Natural killer cell (primary cell): ENCODE measurements at regions not wholly inside any gene's neighbourhood (a gene's known extent, or its start where the extent isn't known, plus 50 kb on each side); places are given as distances from the start of the nearest gene placed in this dataset.

Experiments
- ATAC-seq, 3 donors: fragments of 150-1000 bp in 2 of 3; fragments of 200-7000 bp in 1 of 3; cut with Tn5 transposase; 1 replicate in 1 of 3; 2 replicates in 2 of 3; pipeline ENCODE4 v1.10.0; 2021; ENCODE audit warnings: mild to moderate bottlenecking in 2 of 3, moderate library complexity in 2 of 3
- DNase-seq, 2 donors: peaks; one replicate each; pipeline versions ENCODE4 v3.0.0 to v3.0.0-alpha.2; 2013 to 2021; ENCODE audit warnings: mixed read lengths in 1 of 2
- H3K27ac ChIP-seq: one replicate; pipeline ENCODE4 v1.5.1; 2013; ENCODE audit warnings: mild to moderate bottlenecking, low read length
- H3K27me3 ChIP-seq: one replicate; pipeline ENCODE4 v1.6.1; 2013; ENCODE audit warnings: low read length; ENCODE audit not compliant: control insufficient read depth, insufficient read depth
- H3K36me3 ChIP-seq: one replicate; pipeline ENCODE4 v1.6.1; 2013; ENCODE audit warnings: low read length; ENCODE audit not compliant: control insufficient read depth, insufficient read depth
- H3K4me1 ChIP-seq: one replicate; pipeline ENCODE4 v1.6.1; 2013; ENCODE audit warnings: low read length; ENCODE audit not compliant: control insufficient read depth, insufficient read depth
- H3K4me3 ChIP-seq: one replicate; pipeline ENCODE4 v1.5.1; 2013; ENCODE audit warnings: low read length
- H3K9me3 ChIP-seq: one replicate; pipeline ENCODE4 v1.6.1; 2013; ENCODE audit warnings: low read length; ENCODE audit not compliant: control insufficient read depth, insufficient read depth
- H3K27ac Mint-ChIP-seq, 2 donors: one replicate each; pipeline ENCODE4 v1.8.0; 2022; ENCODE audit warnings: mild to moderate bottlenecking in 2 of 2, mixed read lengths in 2 of 2, moderate library complexity in 1 of 2
- H3K27me3 Mint-ChIP-seq, 2 donors: one replicate each; pipeline ENCODE4 v1.8.0; 2022; ENCODE audit warnings: low read depth in 2 of 2, mixed read lengths in 2 of 2
- H3K36me3 Mint-ChIP-seq: one replicate; pipeline ENCODE4 v1.8.0; 2022; ENCODE audit warnings: mixed read lengths
- H3K4me1 Mint-ChIP-seq, 2 donors: one replicate each; pipeline ENCODE4 v1.8.0; 2022; ENCODE audit warnings: mixed read lengths in 2 of 2
- H3K4me3 Mint-ChIP-seq: one replicate; pipeline ENCODE4 v1.8.0; 2022; ENCODE audit warnings: mild to moderate bottlenecking, moderate library complexity, mixed read lengths
- H3K9me3 Mint-ChIP-seq, 2 donors: one replicate each; pipeline ENCODE4 v1.8.0; 2022; ENCODE audit warnings: mixed read lengths in 2 of 2
- CTCF ChIP-seq: fragments of 200-600 bp; IDR thresholded peaks from one replicate; pipeline ENCODE4 v1.8.0; 2022; ENCODE audit warnings: antibody characterized with exemption
- WGBS: methylation state at CpG from one replicate; pipeline ENCODE4 v1.1.7; 2013; ENCODE audit warnings: missing lambda C conversion rate; ENCODE audit not compliant: insufficient coverage; 5-methylcytosine and 5-hydroxymethylcytosine counted together
- intact Hi-C: fragments of 100-400 bp; cut with micrococcal nuclease; formaldehyde crosslinking; loops from one replicate; pipeline ENCODE4 v1.14.2; 2022

- H3K4me3 Mint-ChIP-seq, result no peak overlapping the region
- ATAC-seq (no peak), DNase-seq (no peak)
- Histone ChIP-seq H3K4me3 (no peak overlapping the region), H3K36me3 (no peaks in the 10 kb centered on the region), H3K27ac (no peak overlapping the region), H3K9me3 (peaks cover 14% of the 10 kb centered on the region), H3K4me1 (no peaks in the 10 kb centered on the region), H3K27me3 (no peaks in the 10 kb centered on the region)
- H3K36me3 Mint-ChIP-seq, result no peaks in the 10 kb centered on the region
- WGBS, result 83% methylated on average over 6 of the region's 6 CpGs
- intact Hi-C loops, result no loop called here
- H3K27ac Mint-ChIP-seq, result no peak overlapping the region
- peaks cover 0 to 5% of the 10 kb centered on the region in 2 donors for H3K4me1 Mint-ChIP-seq
- TF ChIP-seq CTCF, result no peak
- peaks cover 7 to 23% of the 10 kb centered on the region in 2 donors for H3K27me3 Mint-ChIP-seq
- H3K9me3 Mint-ChIP-seq, result peaks cover 7 to 10% of the 10 kb centered on the region in 2 donors
These were observed 137.9 kb upstream of the EXOC2 start for GRCh38 chr6:830667-831327.

- Mint-ChIP-seq H3K4me3 (no peak overlapping the region), H3K27ac (no peak overlapping the region), H3K9me3 (peaks cover 7 to 10% of the 10 kb centered on the region in 2 donors), H3K4me1 (peaks cover 0 to 5% of the 10 kb centered on the region in 2 donors), H3K36me3 (no peaks in the 10 kb centered on the region), H3K27me3 (peaks cover 7 to 23% of the 10 kb centered on the region in 2 donors)
- Histone ChIP-seq H3K4me1 (no peaks in the 10 kb centered on the region), H3K36me3 (no peaks in the 10 kb centered on the region), H3K9me3 (peaks cover 14% of the 10 kb centered on the region), H3K4me3 (no peak overlapping the region), H3K27me3 (no peaks in the 10 kb centered on the region), H3K27ac (no peak overlapping the region)
- ATAC-seq (no peak), DNase-seq (no peak)
- WGBS, result 71% methylated on average over 4 of the region's 4 CpGs
- TF ChIP-seq CTCF, result no peak
- intact Hi-C loops, result no loop called here
These were observed 136.7 kb upstream of the EXOC2 start for GRCh38 chr6:829656-830055.

- DNase-seq (no peak), ATAC-seq (no peak)
- no peak for TF ChIP-seq CTCF
- Histone ChIP-seq H3K27me3 (no peaks in the 10 kb centered on the region), H3K36me3 (no peaks in the 10 kb centered on the region), H3K9me3 (peaks cover 7% of the 10 kb centered on the region), H3K4me1 (no peaks in the 10 kb centered on the region), H3K27ac (no peak overlapping the region), H3K4me3 (no peak overlapping the region)
- no peaks in the 10 kb centered on the region for H3K36me3 Mint-ChIP-seq
- intact Hi-C loops, result no loop called here
- H3K27ac Mint-ChIP-seq, result no peak overlapping the region
- H3K4me3 Mint-ChIP-seq, result no peak overlapping the region
- 75% methylated on average over 1 of the region's 1 CpG for WGBS
- peaks cover 7 to 25% of the 10 kb centered on the region in 2 donors for H3K27me3 Mint-ChIP-seq
- H3K9me3 Mint-ChIP-seq, result peaks cover 2 to 6% of the 10 kb centered on the region in 2 donors
- no peaks in the 10 kb centered on the region for H3K4me1 Mint-ChIP-seq
These were observed 134.5 kb upstream of the EXOC2 start for GRCh38 chr6:827431-827830.

- H3K36me3 ChIP-seq, result no peaks in the 10 kb centered on the region
- no peak overlapping the region for H3K27ac ChIP-seq
- no peaks in the 10 kb centered on the region for H3K9me3 ChIP-seq
- H3K36me3 Mint-ChIP-seq, result no peaks in the 10 kb centered on the region
- peaks cover 7% of the 10 kb centered on the region for H3K4me1 ChIP-seq
- ATAC-seq, result no peak
- intact Hi-C loops, result no loop called here
- H3K27ac Mint-ChIP-seq, result no peak overlapping the region
- no peak overlapping the region for H3K4me3 Mint-ChIP-seq
- no peak for DNase-seq
- WGBS, result 82% methylated on average over 4 of the region's 5 CpGs
- no peaks in the 10 kb centered on the region for H3K9me3 Mint-ChIP-seq
- peaks cover 20 to 45% of the 10 kb centered on the region in 2 donors for H3K27me3 Mint-ChIP-seq
- no peak for TF ChIP-seq CTCF
- peaks cover 0 to 7% of the 10 kb centered on the region in 2 donors for H3K4me1 Mint-ChIP-seq
- H3K27me3 ChIP-seq, result no peaks in the 10 kb centered on the region
- no peak overlapping the region for H3K4me3 ChIP-seq
These were observed 126.2 kb upstream of the EXOC2 start for GRCh38 chr6:819122-819521.
